Bronchial epithelial cell (primary cell): ENCODE measurements at regions not wholly inside any gene's neighbourhood (a gene's known extent, or its start where the extent isn't known, plus 50 kb on each side); places are given as distances from the start of the nearest gene placed in this dataset.
A peak's percentile ranks its signal among the peaks of the same experiment; 100 is the strongest.

Experiments used
- DNase-seq: peaks from one replicate; pipeline ENCODE4 v3.0.0-alpha.2; 2010; ENCODE audit warnings: low read depth
- FAIRE-seq: peaks from 2 replicates; lab custom pipeline; 2011; peaks lifted over from hg19 to GRCh38; lab: Jason Lieb, UNC
- H3K27me3 ChIP-seq: 2 replicates; pipeline ENCODE4 v1.5.1; 2011; ENCODE audit warnings: low read length; ENCODE audit not compliant: control insufficient read depth, insufficient read depth
- H3K36me3 ChIP-seq: 2 replicates; pipeline ENCODE4 v1.5.1; 2011; ENCODE audit warnings: low read length; ENCODE audit not compliant: control insufficient read depth, insufficient read depth
- H3K4me3 ChIP-seq: 2 replicates; pipeline ENCODE4 v1.5.1; 2011; ENCODE audit warnings: mild to moderate bottlenecking, low read depth, low read length, control low read depth
- CTCF ChIP-seq: IDR thresholded peaks from 2 replicates; pipeline ENCODE4 v1.5.1; 2011; ENCODE audit warnings: mild to moderate bottlenecking, moderate library complexity, low read length, control low read depth, inconsistent platforms; ENCODE audit not compliant: insufficient read depth, severe bottlenecking

GRCh38 chr5:124454081-124454480, 292.4 kb downstream of the ZNF608 start:
- no peaks in the 10 kb centered on the region for H3K36me3 ChIP-seq
- no peaks in the 10 kb centered on the region for H3K27me3 ChIP-seq
- no peak overlapping the region for H3K4me3 ChIP-seq
- FAIRE-seq (no peak), DNase-seq (no peak)
- no peak for TF ChIP-seq CTCF

- DNase-seq: peak; percentile 29
- no peak for TF ChIP-seq CTCF
- Histone ChIP-seq H3K4me3 (no peak overlapping the region), H3K36me3 (no peaks in the 10 kb centered on the region), H3K27me3 (no peaks in the 10 kb centered on the region)
- no peak for FAIRE-seq
These were observed 293.0 kb downstream of the ZNF608 start for GRCh38 chr5:124453221-124454051.

- TF ChIP-seq CTCF: no peak
- H3K36me3 ChIP-seq: no peaks in the 10 kb centered on the region
- DNase-seq (peak; percentile 18), FAIRE-seq (peak; percentile 86)
- no peak overlapping the region for H3K4me3 ChIP-seq
- no peaks in the 10 kb centered on the region for H3K27me3 ChIP-seq
These were observed 294.0 kb downstream of the ZNF608 start for GRCh38 chr5:124452412-124452811.

GRCh38 chr5:124451721-124452383, 294.6 kb downstream of the ZNF608 start:
- Histone ChIP-seq H3K36me3 (no peaks in the 10 kb centered on the region), H3K4me3 (no peak overlapping the region), H3K27me3 (no peaks in the 10 kb centered on the region)
- FAIRE-seq: no peak
- no peak for TF ChIP-seq CTCF
- no peak for DNase-seq

- H3K4me3 ChIP-seq: no peak overlapping the region
- peaks cover 4% of the 10 kb centered on the region for H3K27me3 ChIP-seq
- no peaks in the 10 kb centered on the region for H3K36me3 ChIP-seq
- FAIRE-seq: no peak
- no peak for TF ChIP-seq CTCF
- DNase-seq: no peak
These were observed 300.3 kb downstream of the ZNF608 start for GRCh38 chr5:124446120-124446519.
